Liver (tissue), 8 donors: ENCODE measurements at regions not wholly inside any gene's neighbourhood (a gene's known extent, or its start where the extent isn't known, plus 50 kb on each side); places are given as distances from the start of the nearest gene placed in this dataset.

Experiments
- DNase-seq: peaks from one replicate; pipeline ENCODE4 v3.0.0-alpha.2; 2017; ENCODE audit warnings: low spot score
- H3K27ac ChIP-seq, 2 donors: one replicate each; pipeline ENCODE4 v1.7.0; 2013; ENCODE audit warnings: inconsistent platforms in 2 of 2, low read length in 2 of 2, control low read depth in 1 of 2, low read depth in 1 of 2, mild to moderate bottlenecking in 1 of 2
- H3K27me3 ChIP-seq, 4 donors: one replicate each; pipeline versions ENCODE4 v1.6.1 to v1.7.0; 2013; ENCODE audit warnings: low read length in 3 of 4, inconsistent platforms in 1 of 4, mild to moderate bottlenecking in 1 of 4, moderate library complexity in 1 of 4; ENCODE audit not compliant: control insufficient read depth in 4 of 4, insufficient read depth in 4 of 4
- H3K36me3 ChIP-seq, 4 donors: one replicate each; pipeline versions ENCODE4 v1.6.1 to v1.7.0; 2013; ENCODE audit warnings: low read length in 3 of 4, mild to moderate bottlenecking in 3 of 4, low read depth in 1 of 4, moderate library complexity in 1 of 4; ENCODE audit not compliant: control insufficient read depth in 4 of 4, insufficient read depth in 3 of 4
- H3K4me1 ChIP-seq, 4 donors: one replicate each; pipeline versions ENCODE4 v1.6.1 to v1.7.0; 2013; ENCODE audit warnings: low read length in 3 of 4, mild to moderate bottlenecking in 3 of 4, moderate library complexity in 1 of 4; ENCODE audit not compliant: control insufficient read depth in 4 of 4, insufficient read depth in 4 of 4
- H3K4me3 ChIP-seq, 3 donors: one replicate each; pipeline versions ENCODE4 v1.6.1 to v1.7.0; 2013; ENCODE audit warnings: low read length in 3 of 3, control low read depth in 1 of 3, low read depth in 1 of 3, mild to moderate bottlenecking in 1 of 3
- H3K9ac ChIP-seq, 2 donors: one replicate each; pipeline ENCODE4 v1.7.0; 2013; ENCODE audit warnings: low read length in 2 of 2, mild to moderate bottlenecking in 2 of 2, moderate library complexity in 2 of 2, control low read depth in 1 of 2, low read depth in 1 of 2
- H3K9me3 ChIP-seq, 4 donors: one replicate each; pipeline versions ENCODE4 v1.6.1 to v1.7.0; 2013; ENCODE audit warnings: low read length in 3 of 4; ENCODE audit not compliant: control insufficient read depth in 4 of 4
- ATF3 ChIP-seq: IDR thresholded peaks from 2 replicates; pipeline ENCODE4 v1.6.1; 2016; ENCODE audit warnings: antibody characterized with exemption
- CTCF ChIP-seq: fragments of 150-350 bp; IDR thresholded peaks from 2 replicates; pipeline ENCODE4 v1.5.1; 2017; ENCODE audit warnings: improper control_type of control experiment, low read depth, low read length; ENCODE audit not compliant: missing input control
- EGR1 ChIP-seq, 2 donors: IDR thresholded peaks; 2 replicates each; pipeline ENCODE4 v1.6.1; 2016 to 2018; ENCODE audit warnings: antibody characterized with exemption in 2 of 2, low read depth in 2 of 2
- FOXA1 ChIP-seq: IDR thresholded peaks from 2 replicates; pipeline ENCODE4 v1.6.1; 2016; ENCODE audit warnings: antibody characterized with exemption
- FOXA2 ChIP-seq: IDR thresholded peaks from 2 replicates; pipeline ENCODE4 v1.6.1; 2016; ENCODE audit warnings: antibody characterized with exemption
- GABPA ChIP-seq, 2 donors: IDR thresholded peaks in 1 of 2; conservative IDR thresholded peaks in 1 of 2; 2 replicates each; pipeline ENCODE4 v1.6.1; 2016; ENCODE audit warnings: antibody characterized with exemption in 2 of 2, mild to moderate bottlenecking in 1 of 2, moderate library complexity in 1 of 2
- HNF4A ChIP-seq, 2 donors: conservative IDR thresholded peaks; 2 replicates each; pipeline ENCODE4 v1.6.1; 2016; ENCODE audit warnings: antibody characterized with exemption in 2 of 2, mild to moderate bottlenecking in 2 of 2
- HNF4G ChIP-seq: IDR thresholded peaks from 2 replicates; pipeline ENCODE4 v1.6.1; 2016; ENCODE audit warnings: antibody characterized with exemption
- MAX ChIP-seq: IDR thresholded peaks from 2 replicates; pipeline ENCODE4 v1.6.1; 2016; ENCODE audit warnings: antibody characterized with exemption
- NR2F2 ChIP-seq: IDR thresholded peaks from 2 replicates; pipeline ENCODE4 v1.6.1; 2016; ENCODE audit warnings: antibody characterized with exemption
- RAD21 ChIP-seq, 2 donors: IDR thresholded peaks; 2 replicates each; pipeline ENCODE4 v1.6.1; 2016; ENCODE audit warnings: antibody characterized with exemption in 2 of 2, mild to moderate bottlenecking in 2 of 2
- REST ChIP-seq: IDR thresholded peaks from 2 replicates; pipeline ENCODE4 v1.6.1; 2016; ENCODE audit warnings: antibody characterized with exemption, mild to moderate bottlenecking
- RXRA ChIP-seq, 2 donors: IDR thresholded peaks; 2 replicates each; pipeline ENCODE4 v1.6.1; 2017 to 2018; ENCODE audit warnings: antibody characterized with exemption in 2 of 2, mild to moderate bottlenecking in 1 of 2
- SP1 ChIP-seq: IDR thresholded peaks from 2 replicates; pipeline ENCODE4 v1.6.1; 2018; ENCODE audit warnings: antibody characterized with exemption, mild to moderate bottlenecking
- TAF1 ChIP-seq: conservative IDR thresholded peaks from 2 replicates; pipeline ENCODE4 v1.6.1; 2016; ENCODE audit warnings: antibody characterized with exemption, mild to moderate bottlenecking
- YY1 ChIP-seq: IDR thresholded peaks from 2 replicates; pipeline ENCODE4 v1.6.1; 2016; ENCODE audit warnings: antibody characterized with exemption, mild to moderate bottlenecking
- ZBTB33 ChIP-seq: IDR thresholded peaks from 2 replicates; pipeline ENCODE4 v1.6.1; 2016; ENCODE audit warnings: antibody characterized with exemption
- WGBS: extraction: QIAGEN DNeasy Blood & Tissue Kit; methylation state at CpG from one replicate; pipeline ENCODE4 v1.1.7; 2013; 5-methylcytosine and 5-hydroxymethylcytosine counted together
- donor health status: healthy.
- donor health status: healthy.
- donor health status: healthy.
- donor health status: healthy.
- donor health status: healthy.

GRCh38 chr22:48784701-48785503, 1042.8 kb downstream of the BRD1 start:
- 94% methylated on average over 21 of the region's 21 CpGs for WGBS

More at GRCh38 chr22:48784701-48785503, 1042.8 kb downstream of the BRD1 start:
- Histone ChIP-seq H3K9ac (no peak overlapping the region), H3K27ac (no peak overlapping the region), H3K9me3 (no peaks in the 10 kb centered on the region), H3K36me3 (no peaks in the 10 kb centered on the region), H3K27me3 (no peaks in the 10 kb centered on the region), H3K4me1 (no peaks in the 10 kb centered on the region), H3K4me3 (no peak overlapping the region)
- DNase-seq, result no peak
- TF ChIP-seq RAD21 (IDR thresholded peaks at IDR 0.05) (no peak), YY1 (no peak), HNF4G (no peak), GABPA (IDR thresholded peaks at IDR 0.05 in 1 of 2, conservative IDR thresholded peaks at IDR 0.05 in 1 of 2) (no peak), FOXA2 (no peak), EGR1 (IDR thresholded peaks at IDR 0.05; ENCODE audit: low read depth in 2 of 2) (no peak), RXRA (IDR thresholded peaks at IDR 0.05) (no peak), ZBTB33 (no peak), CTCF (no peak), HNF4A (conservative IDR thresholded peaks at IDR 0.05) (no peak), REST (no peak), FOXA1 (no peak), NR2F2 (no peak), ATF3 (no peak), TAF1 (no peak), SP1 (no peak), MAX (no peak)
